ENCODE measurements at regions not wholly inside any gene's neighbourhood (a gene's known extent, or its start where the extent isn't known, plus 50 kb on each side); places are given as distances from the start of the nearest gene placed in this dataset.

- Histone ChIP-seq H3K4me3 (peak overlapping the region in 7 of 10 experiments; percentile 4 to 39 (median 28); a peak in 10 of 20 replicates), H3K9ac (peak overlapping the region in 3 of 11 experiments; percentile 11 to 30 (median 30); a peak in 1 of 22 replicates), H3K36me3 (no peaks in the 10 kb centered on the region), H3K27ac (no peak overlapping the region), H4K20me1 (peaks cover 0 to 11% (median 0%) of the 10 kb centered on the region in 11 experiments; a peak in 6 of 22 replicates), H3K4me1 (peaks cover 0 to 36% (median 14%) of the 10 kb centered on the region in 10 experiments; a peak in 15 of 20 replicates), H3K4me2 (peak overlapping the region; percentile 54 to 89 (median 72)), H3K9me3 (replicated peaks in 1 of 11) (no peaks in the 10 kb centered on the region), H3K27me3 (peaks cover 34 to 53% (median 48%) of the 10 kb centered on the region in 11 experiments)
- no peak for TF ChIP-seq Cebpa-rat (IDR thresholded peaks at IDR 0.05)
Measured at GRCh38 chr11:10934293-10934860, 76.5 kb upstream of the ZBED5 start.

GRCh38 chr11:10933455-10934292 is 75.8 kb upstream of the ZBED5 start:
- no peak overlapping the region for H3K27ac ChIP-seq
- H3K4me2 ChIP-seq, result peak overlapping the region; percentile 54 to 93 (median 72)
- no peak for TF ChIP-seq Cebpa-rat (IDR thresholded peaks at IDR 0.05)
- H4K20me1 ChIP-seq, result peaks cover 0 to 11% (median 0%) of the 10 kb centered on the region in 11 experiments; a peak in 6 of 22 replicates
- peaks cover 41 to 60% (median 55%) of the 10 kb centered on the region in 11 experiments for H3K27me3 ChIP-seq
- H3K9ac ChIP-seq, result peak overlapping the region in 3 of 11 experiments; percentile 11 to 30 (median 30); a peak in 1 of 22 replicates
- H3K9me3 ChIP-seq (replicated peaks in 1 of 11), result no peaks in the 10 kb centered on the region
- H3K4me3 ChIP-seq, result peak overlapping the region in 7 of 10 experiments; percentile 4 to 39 (median 28); a peak in 10 of 20 replicates
- H3K36me3 ChIP-seq, result no peaks in the 10 kb centered on the region
- H3K4me1 ChIP-seq, result peaks cover 0 to 36% (median 14%) of the 10 kb centered on the region in 10 experiments; a peak in 15 of 20 replicates

DNA sequence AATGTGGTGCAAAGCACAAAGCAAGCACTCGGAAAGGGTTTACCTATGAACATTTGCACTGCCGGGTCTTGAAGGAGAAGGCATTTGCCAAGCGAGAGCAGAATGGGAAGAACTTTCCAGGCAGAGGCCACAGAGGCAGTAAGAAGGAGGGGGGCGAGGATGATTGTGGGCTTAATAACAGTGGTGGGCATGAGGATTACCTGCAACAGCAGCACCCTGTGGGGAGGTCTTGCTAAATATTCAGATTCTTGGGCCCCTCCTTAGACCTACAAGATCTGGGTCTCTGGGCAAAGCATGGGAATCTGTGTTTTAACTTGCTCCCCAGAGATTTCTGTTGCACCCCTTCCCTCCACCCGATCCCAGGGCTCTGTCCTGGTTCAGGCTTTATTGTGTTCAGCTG is 75.1 kb upstream of the ZBED5 start:
- no peak for TF ChIP-seq Cebpa-rat (IDR thresholded peaks at IDR 0.05)
- peaks cover 42 to 65% (median 57%) of the 10 kb centered on the region in 11 experiments for H3K27me3 ChIP-seq
- no peaks in the 10 kb centered on the region for H3K36me3 ChIP-seq
- H3K9ac ChIP-seq, result no peak overlapping the region
- peak overlapping the region in 2 of 11 experiments; percentile 31 to 93; a peak in 3 of 22 replicates for H3K4me2 ChIP-seq
- H3K4me1 ChIP-seq, result peaks cover 0 to 36% (median 14%) of the 10 kb centered on the region in 10 experiments; a peak in 15 of 20 replicates
- peaks cover 0 to 11% (median 0%) of the 10 kb centered on the region in 11 experiments; a peak in 6 of 22 replicates for H4K20me1 ChIP-seq
- no peak overlapping the region for H3K27ac ChIP-seq
- H3K9me3 ChIP-seq (replicated peaks in 1 of 11), result no peaks in the 10 kb centered on the region
- no peak overlapping the region for H3K4me3 ChIP-seq

GRCh38 chr11:10931761-10932670 is 74.2 kb upstream of the ZBED5 start:
- Histone ChIP-seq H3K27me3 (peaks cover 42 to 65% (median 57%) of the 10 kb centered on the region in 11 experiments), H4K20me1 (peaks cover 0 to 11% (median 0%) of the 10 kb centered on the region in 11 experiments; a peak in 6 of 22 replicates), H3K4me1 (peaks cover 0 to 28% (median 14%) of the 10 kb centered on the region in 10 experiments; a peak in 15 of 20 replicates), H3K4me3 (peak overlapping the region; percentile 58 to 75 (median 66)), H3K27ac (peak overlapping the region in 3 of 11 experiments; percentile 60 to 86 (median 80); a peak in 5 of 22 replicates), H3K4me2 (peak overlapping the region; percentile 93 to 99 (median 98)), H3K36me3 (no peaks in the 10 kb centered on the region), H3K9ac (peak overlapping the region in 7 of 11 experiments; percentile 52 to 87 (median 73); a peak in 14 of 22 replicates), H3K9me3 (replicated peaks in 1 of 11) (no peaks in the 10 kb centered on the region)
- TF ChIP-seq Cebpa-rat (IDR thresholded peaks at IDR 0.05), result no peak

GRCh38 chr11:10930972-10931760 is 73.3 kb upstream of the ZBED5 start:
- Histone ChIP-seq H3K4me2 (peak overlapping the region; percentile 93 to 99 (median 98)), H3K4me3 (peak overlapping the region; percentile 58 to 75 (median 66)), H3K4me1 (peaks cover 0 to 26% (median 14%) of the 10 kb centered on the region in 10 experiments; a peak in 15 of 20 replicates), H3K9me3 (replicated peaks in 1 of 11) (no peaks in the 10 kb centered on the region), H3K36me3 (no peaks in the 10 kb centered on the region), H3K27ac (peak overlapping the region in 5 of 11 experiments; percentile 12 to 86 (median 60); a peak in 6 of 22 replicates), H3K9ac (peak overlapping the region; percentile 36 to 87 (median 72)), H3K27me3 (peaks cover 42 to 65% (median 57%) of the 10 kb centered on the region in 11 experiments), H4K20me1 (peaks cover 0 to 11% (median 0%) of the 10 kb centered on the region in 11 experiments; a peak in 6 of 22 replicates)
- no peak for TF ChIP-seq Cebpa-rat (IDR thresholded peaks at IDR 0.05)

DNA sequence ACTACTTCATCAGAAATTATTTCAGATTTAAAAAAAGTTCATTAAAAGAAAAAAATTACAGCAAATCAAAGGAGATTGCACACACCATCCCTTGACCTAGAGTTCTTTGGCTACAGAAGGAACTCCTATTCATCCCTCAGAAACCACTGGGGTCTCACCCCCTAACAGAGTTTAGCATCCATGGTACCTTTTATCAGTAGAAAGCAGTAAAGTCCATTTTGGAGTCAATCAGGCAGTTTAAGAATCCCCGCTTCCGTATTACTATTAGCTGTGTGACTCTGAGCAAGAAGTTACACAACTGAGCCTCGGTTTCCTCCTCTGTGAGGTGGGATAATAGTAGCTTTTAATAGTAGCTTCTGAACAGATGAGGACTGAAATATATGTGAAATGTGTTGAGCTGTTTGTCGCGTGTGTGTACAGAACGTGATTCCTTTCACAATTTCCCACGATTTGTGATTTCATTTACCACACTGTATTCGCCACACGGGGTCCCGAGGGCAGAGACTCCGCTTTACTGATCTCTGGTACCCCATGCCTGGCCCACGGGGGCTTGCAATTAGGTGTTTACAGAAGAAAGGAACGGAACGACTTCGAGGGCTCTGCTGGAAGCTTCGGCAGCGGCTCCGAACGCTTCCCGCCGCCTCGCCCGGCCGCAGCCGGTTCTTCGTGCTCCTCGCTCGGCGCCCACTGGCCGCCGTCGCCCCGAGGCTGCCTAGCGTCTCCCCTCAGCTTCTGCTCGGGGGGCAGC is 72.5 kb upstream of the ZBED5 start:
- H3K27ac ChIP-seq, result peak overlapping the region in 5 of 11 experiments; percentile 12 to 86 (median 60); a peak in 6 of 22 replicates
- H3K36me3 ChIP-seq, result no peaks in the 10 kb centered on the region
- TF ChIP-seq Cebpa-rat (IDR thresholded peaks at IDR 0.05), result peak in 1 of 11 experiments; percentile 11; a peak in 1 of 22 replicates
- no peaks in the 10 kb centered on the region for H3K9me3 ChIP-seq (replicated peaks in 1 of 11)
- peak overlapping the region; percentile 93 to 99 (median 98) for H3K4me2 ChIP-seq
- peaks cover 0 to 26% (median 14%) of the 10 kb centered on the region in 10 experiments; a peak in 15 of 20 replicates for H3K4me1 ChIP-seq
- peak overlapping the region; percentile 58 to 75 (median 66) for H3K4me3 ChIP-seq
- H3K27me3 ChIP-seq, result peaks cover 42 to 65% (median 57%) of the 10 kb centered on the region in 11 experiments
- H3K9ac ChIP-seq, result peak overlapping the region; percentile 36 to 87 (median 72)
- peaks cover 0 to 11% (median 0%) of the 10 kb centered on the region in 11 experiments; a peak in 6 of 22 replicates for H4K20me1 ChIP-seq

DNA sequence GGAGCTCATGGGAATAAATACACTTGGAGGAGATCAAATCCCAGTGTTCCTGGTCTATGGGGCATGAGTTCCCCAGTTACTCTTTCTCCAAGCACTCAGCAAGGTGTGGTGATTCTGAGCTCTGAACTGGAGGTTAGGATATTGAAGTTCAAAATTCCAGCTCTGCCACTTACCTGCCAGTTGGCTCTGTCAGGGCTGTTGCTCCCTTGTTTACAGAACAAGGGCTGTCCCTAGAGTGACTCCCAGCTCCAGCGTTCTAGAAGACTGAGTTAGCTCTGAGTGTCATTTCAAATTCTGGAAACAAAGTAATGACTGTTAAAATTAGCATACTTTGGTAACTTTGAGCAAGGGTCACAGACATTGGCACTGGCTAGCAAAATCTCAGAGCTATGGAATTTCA is 69.7 kb upstream of the ZBED5 start:
- no peak for TF ChIP-seq Cebpa-rat (IDR thresholded peaks at IDR 0.05)
- Histone ChIP-seq H4K20me1 (peaks cover 0 to 11% (median 0%) of the 10 kb centered on the region in 11 experiments; a peak in 5 of 22 replicates), H3K27me3 (peaks cover 27 to 46% (median 44%) of the 10 kb centered on the region in 11 experiments), H3K9ac (no peak overlapping the region), H3K4me2 (0 out of 22 replicates have a peak overlapping the region, but pooled peaks of 1 of the 11 experiments have one; percentile 3), H3K36me3 (no peaks in the 10 kb centered on the region), H3K4me3 (no peak overlapping the region), H3K9me3 (replicated peaks in 1 of 11) (no peaks in the 10 kb centered on the region), H3K27ac (no peak overlapping the region), H3K4me1 (peaks cover 0 to 13% (median 7%) of the 10 kb centered on the region in 10 experiments; a peak in 14 of 20 replicates)
